Testis (tissue), 2 donors: ENCODE measurements at regions not wholly inside any gene's neighbourhood (a gene's known extent, or its start where the extent isn't known, plus 50 kb on each side); places are given as distances from the start of the nearest gene placed in this dataset.

Experiments used
- DNase-seq: peaks from one replicate; pipeline ENCODE4 v3.0.0-alpha.2; 2019
- H3K27ac ChIP-seq, 2 donors: fragments of 200-600 bp; sonication (generic); one replicate each; pipeline ENCODE4 v1.5.1; 2019
- H3K27me3 ChIP-seq: fragments of 200-600 bp; sonication (generic); one replicate; pipeline ENCODE4 v1.5.1; 2019
- H3K36me3 ChIP-seq: fragments of 200-600 bp; sonication (generic); one replicate; pipeline ENCODE4 v1.5.1; 2017; ENCODE audit warnings: low read depth; ENCODE audit errors: missing control alignments
- H3K4me1 ChIP-seq: fragments of 200-600 bp; sonication (generic); one replicate; pipeline ENCODE4 v1.5.1; 2019
- H3K4me3 ChIP-seq, 2 donors: fragments of 200-600 bp; sonication (generic); one replicate each; pipeline ENCODE4 v1.5.1; 2017 to 2019
- H3K9me3 ChIP-seq: fragments of 200-600 bp; sonication (generic); one replicate; pipeline ENCODE4 v1.5.1; 2017
- POLR2A ChIP-seq: fragments of 450-650 bp; IDR thresholded peaks from one replicate; pipeline ENCODE4 v1.6.1; 2017; ENCODE audit warnings: antibody characterized with exemption, mild to moderate bottlenecking, moderate library complexity
- WGBS, 2 donors: methylation state at CpG; one replicate each; pipeline ENCODE4 v1.1.5; 2018; 5-methylcytosine and 5-hydroxymethylcytosine counted together
- intact Hi-C: fragments of 100-400 bp; cut with DNase I; formaldehyde crosslinking; loops from one replicate; pipeline ENCODE4 v1.15.1; 2023; ENCODE audit warnings: low total_unique reads
- TF ChIP-seq, protein P1 (sequence below), 3 experiments: fragments of 450-650 bp in 2 of 3; fragments of 200-600 bp in 1 of 3; sonication (generic) in 1 of 3; IDR thresholded peaks; one replicate each; pipeline ENCODE4 v1.5.1; 2016 to 2019; ENCODE audit warnings: antibody characterized with exemption in 3 of 3, mild to moderate bottlenecking in 2 of 3, moderate library complexity in 1 of 3

DNA sequence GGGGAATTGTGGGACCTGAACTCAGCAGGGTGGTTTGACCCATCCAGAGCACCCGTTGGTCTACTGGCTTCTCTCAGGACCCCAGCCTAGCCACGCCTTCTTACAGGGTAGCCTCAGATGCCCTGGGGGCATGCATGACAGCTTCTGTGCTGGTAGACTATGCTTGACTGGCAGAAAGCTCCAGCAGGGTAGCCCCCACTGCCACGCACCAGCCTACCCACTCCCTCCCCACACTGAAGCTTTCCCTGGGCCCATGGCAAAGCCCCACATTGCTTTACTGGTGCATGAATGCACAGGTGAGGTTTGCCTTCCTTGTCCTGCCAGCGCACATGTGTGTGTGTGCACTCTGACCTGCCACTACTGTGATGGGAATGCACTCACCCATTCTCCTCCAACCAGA, 772.2 kb downstream of the LRFN5 start:
- WGBS, 2 donors = 67 to 96% methylated on average over 1 to 4 of the region's 4 CpGs
- Histone ChIP-seq H3K27me3 (no peaks in the 10 kb centered on the region), H3K4me3 (no peak overlapping the region), H3K9me3 (no peaks in the 10 kb centered on the region), H3K4me1 (no peaks in the 10 kb centered on the region), H3K27ac (no peak overlapping the region), H3K36me3 (no peaks in the 10 kb centered on the region)
- no peak for TF ChIP-seq POLR2A
- intact Hi-C loops = no loop called here
- no peak for DNase-seq

DNA sequence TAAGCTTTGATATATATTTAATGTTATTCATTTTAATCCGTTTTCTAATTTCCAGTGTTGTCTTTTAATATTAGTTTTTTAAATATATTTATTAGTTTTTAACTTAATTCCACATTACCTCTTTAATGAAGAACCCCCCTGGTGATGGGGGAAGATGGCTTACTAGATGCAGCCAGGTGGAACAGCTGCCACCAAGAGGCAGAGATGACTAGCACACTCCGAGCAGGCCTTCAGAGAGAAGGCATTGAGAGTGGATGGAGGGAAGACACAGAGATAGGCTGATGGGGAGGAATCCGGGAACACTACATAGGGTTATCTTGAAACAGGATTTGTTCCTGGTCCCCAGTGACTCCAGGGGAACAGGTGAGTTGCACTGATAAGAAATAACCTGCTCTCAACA, 771.6 kb downstream of the LRFN5 start:
- WGBS, 2 donors = 84 to 93% methylated on average over 3 of the region's 3 CpGs
- no peak for DNase-seq
- TF ChIP-seq, protein P1, sequence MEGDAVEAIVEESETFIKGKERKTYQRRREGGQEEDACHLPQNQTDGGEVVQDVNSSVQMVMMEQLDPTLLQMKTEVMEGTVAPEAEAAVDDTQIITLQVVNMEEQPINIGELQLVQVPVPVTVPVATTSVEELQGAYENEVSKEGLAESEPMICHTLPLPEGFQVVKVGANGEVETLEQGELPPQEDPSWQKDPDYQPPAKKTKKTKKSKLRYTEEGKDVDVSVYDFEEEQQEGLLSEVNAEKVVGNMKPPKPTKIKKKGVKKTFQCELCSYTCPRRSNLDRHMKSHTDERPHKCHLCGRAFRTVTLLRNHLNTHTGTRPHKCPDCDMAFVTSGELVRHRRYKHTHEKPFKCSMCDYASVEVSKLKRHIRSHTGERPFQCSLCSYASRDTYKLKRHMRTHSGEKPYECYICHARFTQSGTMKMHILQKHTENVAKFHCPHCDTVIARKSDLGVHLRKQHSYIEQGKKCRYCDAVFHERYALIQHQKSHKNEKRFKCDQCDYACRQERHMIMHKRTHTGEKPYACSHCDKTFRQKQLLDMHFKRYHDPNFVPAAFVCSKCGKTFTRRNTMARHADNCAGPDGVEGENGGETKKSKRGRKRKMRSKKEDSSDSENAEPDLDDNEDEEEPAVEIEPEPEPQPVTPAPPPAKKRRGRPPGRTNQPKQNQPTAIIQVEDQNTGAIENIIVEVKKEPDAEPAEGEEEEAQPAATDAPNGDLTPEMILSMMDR (IDR thresholded peaks at IDR 0.05) = no peak
- TF ChIP-seq POLR2A = no peak
- Histone ChIP-seq H3K4me3 (no peak overlapping the region), H3K36me3 (no peaks in the 10 kb centered on the region), H3K4me1 (no peaks in the 10 kb centered on the region), H3K9me3 (no peaks in the 10 kb centered on the region), H3K27me3 (no peaks in the 10 kb centered on the region), H3K27ac (no peak overlapping the region)
- intact Hi-C loops = no loop called here

DNA sequence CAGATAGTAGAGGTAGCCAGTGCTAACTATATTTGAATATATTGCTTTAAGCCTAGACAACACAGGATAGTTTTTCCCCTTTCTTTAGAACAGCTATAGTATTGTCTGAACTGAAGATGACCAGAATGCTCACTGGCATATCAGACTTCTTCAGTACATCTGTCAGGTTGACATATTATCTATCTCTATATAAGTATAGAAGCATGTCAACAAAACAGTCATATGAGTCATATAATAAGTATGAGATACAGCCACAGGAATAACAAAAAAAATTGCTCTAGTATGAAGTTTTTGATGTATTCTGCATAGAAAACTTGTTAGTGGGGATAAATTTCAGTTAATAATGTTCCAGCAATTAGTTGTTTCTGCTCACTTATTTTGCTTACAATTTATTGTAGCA, 767.7 kb downstream of the LRFN5 start:
- intact Hi-C loops = no loop called here
- TF ChIP-seq, protein P1 (IDR thresholded peaks at IDR 0.05) = no peak
- TF ChIP-seq POLR2A = no peak
- Histone ChIP-seq H3K9me3 (no peaks in the 10 kb centered on the region), H3K27me3 (no peaks in the 10 kb centered on the region), H3K36me3 (no peaks in the 10 kb centered on the region), H3K4me1 (no peaks in the 10 kb centered on the region), H3K4me3 (no peak overlapping the region), H3K27ac (no peak overlapping the region)
- DNase-seq = no peak

DNA sequence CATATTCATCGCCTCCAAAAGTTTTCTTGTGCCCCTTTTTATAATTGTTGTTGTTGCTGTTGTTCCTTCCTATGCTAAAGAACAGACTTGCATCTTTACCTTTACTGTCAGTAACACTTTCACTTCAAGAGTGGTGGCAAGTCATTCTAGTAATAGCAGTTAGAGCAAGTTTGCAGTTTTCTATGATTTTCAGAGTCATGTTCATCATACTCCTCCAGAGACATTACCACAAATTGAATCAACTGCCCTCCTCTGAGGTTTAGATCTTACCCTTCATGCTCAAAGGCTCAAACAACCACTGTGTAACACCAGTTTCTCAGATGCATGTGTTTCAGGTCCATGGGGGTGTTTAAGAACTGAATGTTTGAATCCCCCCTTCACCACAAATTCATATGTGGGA, 763.4 kb downstream of the LRFN5 start:
- no peak for DNase-seq
- Histone ChIP-seq H3K4me3 (no peak overlapping the region), H3K27me3 (no peaks in the 10 kb centered on the region), H3K36me3 (no peaks in the 10 kb centered on the region), H3K4me1 (no peaks in the 10 kb centered on the region), H3K27ac (no peak overlapping the region), H3K9me3 (no peaks in the 10 kb centered on the region)
- 50 to 98% methylated on average over 1 of the region's 1 CpG for WGBS, 2 donors
- TF ChIP-seq POLR2A = no peak
- TF ChIP-seq, protein P1 (IDR thresholded peaks at IDR 0.05) = no peak
- intact Hi-C loops = no loop called here

DNA sequence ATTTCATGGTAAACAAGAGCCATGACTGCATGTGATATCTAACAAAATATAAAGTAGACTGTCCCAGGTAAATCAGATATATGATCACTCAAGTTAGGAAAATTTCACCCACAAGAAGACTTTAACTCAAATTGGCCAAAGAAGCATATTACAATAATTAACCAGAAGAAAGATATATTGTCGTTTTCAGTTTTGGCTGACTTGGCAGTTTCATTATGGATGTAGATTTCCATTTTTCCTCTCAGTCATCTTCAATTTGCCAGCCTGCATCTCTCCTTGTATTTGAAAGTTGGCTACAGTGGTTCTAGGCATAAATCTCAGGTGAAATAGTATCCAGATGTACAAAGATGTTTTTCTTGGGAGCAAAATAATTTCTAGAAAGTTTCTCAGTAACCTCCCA, 761.6 kb downstream of the LRFN5 start:
- Histone ChIP-seq H3K4me3 (no peak overlapping the region), H3K9me3 (no peaks in the 10 kb centered on the region), H3K27me3 (no peaks in the 10 kb centered on the region), H3K4me1 (no peaks in the 10 kb centered on the region), H3K27ac (no peak overlapping the region), H3K36me3 (no peaks in the 10 kb centered on the region)
- WGBS, 2 donors = 63 to 78% methylated on average over 1 of the region's 1 CpG
- no peak for DNase-seq
- no peak for TF ChIP-seq POLR2A
- TF ChIP-seq, protein P1 (IDR thresholded peaks at IDR 0.05) = no peak
- intact Hi-C loops = no loop called here
